ENCODE measurements at regions not wholly inside any gene's neighbourhood (a gene's known extent, or its start where the extent isn't known, plus 50 kb on each side); places are given as distances from the start of the nearest gene placed in this dataset.

GRCh38 chr14:55902241-55902640 is 216.0 kb upstream of the PELI2 start:
- intact Hi-C loops (cut with DNase I, micrococcal nuclease): no loop called here
- Histone ChIP-seq H3K9me3 (ENCODE audit: control insufficient read depth in 1 of 2, insufficient read depth in 1 of 2, low read length in 2 of 2) (no peaks in the 10 kb centered on the region), H3K27ac (ENCODE audit: low read depth in 1 of 2, low read length in 2 of 2) (no peak overlapping the region), H3K27me3 (ENCODE audit: control insufficient read depth in 1 of 2, insufficient read depth in 2 of 2, low read length in 2 of 2) (no peaks in the 10 kb centered on the region), H3K36me3 (ENCODE audit: insufficient read depth, low read length) (no peaks in the 10 kb centered on the region), H3K4me1 (ENCODE audit: insufficient read depth, low read length) (no peaks in the 10 kb centered on the region), H3K4me3 (ENCODE audit: low read length) (no peak overlapping the region)
- Mint-ChIP-seq H3K36me3 (ENCODE audit: low read depth) (no peaks in the 10 kb centered on the region), H3K4me3 (no peak overlapping the region), H3K4me1 (ENCODE audit: low read depth) (no peaks in the 10 kb centered on the region), H3K9me3 (no peaks in the 10 kb centered on the region), H3K27ac (no peak overlapping the region), H3K27me3 (no peaks in the 10 kb centered on the region)
- ATAC-seq (ENCODE audit: poor library complexity) (no peak), DNase-seq (no peak)
- no peak for TF ChIP-seq CTCF (IDR thresholded peaks at IDR 0.05)
- ChIA-PET CTCF (no interaction called here), POLR2A (no interaction called here)

- Histone ChIP-seq H3K4me1 (ENCODE audit: insufficient read depth, low read length) (no peaks in the 10 kb centered on the region), H3K27me3 (ENCODE audit: control insufficient read depth in 1 of 2, insufficient read depth in 2 of 2, low read length in 2 of 2) (no peaks in the 10 kb centered on the region), H3K4me3 (ENCODE audit: low read length) (no peak overlapping the region), H3K36me3 (ENCODE audit: insufficient read depth, low read length) (no peaks in the 10 kb centered on the region), H3K27ac (ENCODE audit: low read depth in 1 of 2, low read length in 2 of 2) (no peak overlapping the region), H3K9me3 (ENCODE audit: control insufficient read depth in 1 of 2, insufficient read depth in 1 of 2, low read length in 2 of 2) (no peaks in the 10 kb centered on the region)
- CTCF ChIA-PET: no interaction called here
- H3K27ac Mint-ChIP-seq: no peak overlapping the region
- no peak for TF ChIP-seq CTCF (IDR thresholded peaks at IDR 0.05)
- no peaks in the 10 kb centered on the region for H3K27me3 Mint-ChIP-seq
- no peak overlapping the region for H3K4me3 Mint-ChIP-seq
- no peaks in the 10 kb centered on the region for H3K36me3 Mint-ChIP-seq (ENCODE audit: low read depth)
- intact Hi-C loops (cut with DNase I, micrococcal nuclease): no loop called here
- no peaks in the 10 kb centered on the region for H3K4me1 Mint-ChIP-seq (ENCODE audit: low read depth)
- ATAC-seq (ENCODE audit: poor library complexity) (no peak), DNase-seq (no peak)
- H3K9me3 Mint-ChIP-seq: no peaks in the 10 kb centered on the region
- POLR2A ChIA-PET: no interaction called here
Observed at GRCh38 chr14:55904086-55904485, 214.1 kb upstream of the PELI2 start.

GRCh38 chr14:55908106-55908505 is 210.1 kb upstream of the PELI2 start:
- ChIA-PET CTCF (no interaction called here), POLR2A (no interaction called here)
- Mint-ChIP-seq H3K27ac (no peak overlapping the region), H3K4me1 (ENCODE audit: low read depth) (no peaks in the 10 kb centered on the region), H3K27me3 (peaks cover 4% of the 10 kb centered on the region), H3K4me3 (no peak overlapping the region), H3K9me3 (no peaks in the 10 kb centered on the region), H3K36me3 (ENCODE audit: low read depth) (no peaks in the 10 kb centered on the region)
- intact Hi-C loops (cut with DNase I, micrococcal nuclease): no loop called here
- no peaks in the 10 kb centered on the region for H3K4me1 ChIP-seq (ENCODE audit: insufficient read depth, low read length)
- no peaks in the 10 kb centered on the region for H3K9me3 ChIP-seq (ENCODE audit: control insufficient read depth in 1 of 2, insufficient read depth in 1 of 2, low read length in 2 of 2)
- DNase-seq (no peak), ATAC-seq (ENCODE audit: poor library complexity) (no peak)
- no peak for TF ChIP-seq CTCF (IDR thresholded peaks at IDR 0.05)
- no peaks in the 10 kb centered on the region for H3K36me3 ChIP-seq (ENCODE audit: insufficient read depth, low read length)
- no peaks in the 10 kb centered on the region for H3K27me3 ChIP-seq (ENCODE audit: control insufficient read depth in 1 of 2, insufficient read depth in 2 of 2, low read length in 2 of 2)
- no peak overlapping the region for H3K27ac ChIP-seq (ENCODE audit: low read depth in 1 of 2, low read length in 2 of 2)
- no peak overlapping the region for H3K4me3 ChIP-seq (ENCODE audit: low read length)
